SU-DHL-6 (cell line): ENCODE measurements at regions not wholly inside any gene's neighbourhood (a gene's known extent, or its start where the extent isn't known, plus 50 kb on each side); places are given as distances from the start of the nearest gene placed in this dataset.

ENCODE experiments used
- EZH2phosphoT487 ChIP-seq: fragments of 200-600 bp; sonication (generic), shearing (Covaris generic); conservative IDR thresholded peaks from 2 replicates; pipeline ENCODE4 v1.6.1; 2018; ENCODE audit warnings: mild to moderate bottlenecking, antibody characterized with exemption, low read length, moderate library complexity, mixed read lengths
- TF ChIP-seq, protein P1 (sequence below): fragments of 200-600 bp; sonication (generic); IDR thresholded peaks from one replicate; pipeline ENCODE4 v1.5.1; 2017; ENCODE audit warnings: antibody characterized with exemption, mild to moderate bottlenecking, low read length, moderate library complexity; ENCODE audit not compliant: insufficient read depth, poor library complexity, severe bottlenecking

- TF ChIP-seq, protein P1, sequence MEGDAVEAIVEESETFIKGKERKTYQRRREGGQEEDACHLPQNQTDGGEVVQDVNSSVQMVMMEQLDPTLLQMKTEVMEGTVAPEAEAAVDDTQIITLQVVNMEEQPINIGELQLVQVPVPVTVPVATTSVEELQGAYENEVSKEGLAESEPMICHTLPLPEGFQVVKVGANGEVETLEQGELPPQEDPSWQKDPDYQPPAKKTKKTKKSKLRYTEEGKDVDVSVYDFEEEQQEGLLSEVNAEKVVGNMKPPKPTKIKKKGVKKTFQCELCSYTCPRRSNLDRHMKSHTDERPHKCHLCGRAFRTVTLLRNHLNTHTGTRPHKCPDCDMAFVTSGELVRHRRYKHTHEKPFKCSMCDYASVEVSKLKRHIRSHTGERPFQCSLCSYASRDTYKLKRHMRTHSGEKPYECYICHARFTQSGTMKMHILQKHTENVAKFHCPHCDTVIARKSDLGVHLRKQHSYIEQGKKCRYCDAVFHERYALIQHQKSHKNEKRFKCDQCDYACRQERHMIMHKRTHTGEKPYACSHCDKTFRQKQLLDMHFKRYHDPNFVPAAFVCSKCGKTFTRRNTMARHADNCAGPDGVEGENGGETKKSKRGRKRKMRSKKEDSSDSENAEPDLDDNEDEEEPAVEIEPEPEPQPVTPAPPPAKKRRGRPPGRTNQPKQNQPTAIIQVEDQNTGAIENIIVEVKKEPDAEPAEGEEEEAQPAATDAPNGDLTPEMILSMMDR, result no peak
- TF ChIP-seq EZH2phosphoT487, result no peak
Observed at GRCh38 chr4:169933531-169933930, 92.7 kb downstream of the MFAP3L start.
